SK-N-SH treated with all-trans-retinoic acid at 6 μM for 48 hours (cell line): ENCODE measurements at regions not wholly inside any gene's neighbourhood (a gene's known extent, or its start where the extent isn't known, plus 50 kb on each side); places are given as distances from the start of the nearest gene placed in this dataset.

Source experiments
- ATAC-seq: fragments of 200-7000 bp; cut with Tn5 transposase; 3 replicates; pipeline ENCODE4 v1.9.1; 2020; ENCODE audit warnings: mild to moderate bottlenecking, moderate library complexity
- ARNTL ChIP-seq: fragments of 450-650 bp; formaldehyde crosslinking; IDR thresholded peaks from 2 replicates; pipeline ENCODE4 v1.5.0; 2020; ENCODE audit warnings: low read depth, mild to moderate bottlenecking, moderate library complexity, borderline replicate concordance
- BACH2 ChIP-seq: fragments of 250-450 bp; sonication (Bioruptor Pico); IDR thresholded peaks from 2 replicates; pipeline ENCODE4 v1.9.0; 2021; ENCODE audit warnings: mild to moderate bottlenecking, borderline replicate concordance
- CREB5 ChIP-seq: fragments of 250-450 bp; sonication (Bioruptor Pico); IDR thresholded peaks from 2 replicates; pipeline ENCODE4 v1.5.1; 2020; ENCODE audit warnings: low read depth, mild to moderate bottlenecking, moderate library complexity
- CSDC2 ChIP-seq: fragments of 250-450 bp; sonication (Bioruptor Pico); IDR thresholded peaks from 2 replicates; pipeline ENCODE4 v1.5.0; 2020; ENCODE audit warnings: mild to moderate bottlenecking, moderate library complexity
- CSRNP3 ChIP-seq: fragments of 250-450 bp; sonication (Bioruptor Pico); IDR thresholded peaks from 2 replicates; pipeline ENCODE4 v1.5.1; 2021; ENCODE audit warnings: mild to moderate bottlenecking, moderate library complexity
- ESRRG ChIP-seq: fragments of 250-450 bp; sonication (Bioruptor Pico); IDR thresholded peaks from 2 replicates; pipeline ENCODE4 v1.6.1; 2021; ENCODE audit warnings: mild to moderate bottlenecking
- GLIS3 ChIP-seq: fragments of 250-450 bp; sonication (Bioruptor Pico); IDR thresholded peaks from 2 replicates; pipeline ENCODE4 v1.5.0; 2020; ENCODE audit warnings: mild to moderate bottlenecking, moderate library complexity
- ISL1 ChIP-seq: fragments of 250-450 bp; sonication (Bioruptor Pico); IDR thresholded peaks from 2 replicates; pipeline ENCODE4 v2.1.2; 2022; ENCODE audit warnings: mild to moderate bottlenecking, moderate library complexity
- OSR1 ChIP-seq: fragments of 250-450 bp; sonication (Bioruptor Pico); IDR thresholded peaks from 2 replicates; pipeline ENCODE4 v1.8.0; 2022; ENCODE audit warnings: moderate library complexity, mild to moderate bottlenecking, inconsistent platforms
- PATZ1 ChIP-seq: fragments of 250-450 bp; sonication (Bioruptor Pico); IDR thresholded peaks from 2 replicates; pipeline ENCODE4 v1.8.0; 2020; ENCODE audit warnings: mild to moderate bottlenecking, moderate library complexity, borderline replicate concordance
- POU6F1 ChIP-seq: fragments of 250-450 bp; sonication (Bioruptor Pico); IDR thresholded peaks from 2 replicates; pipeline ENCODE4 v1.8.0; 2021; ENCODE audit warnings: low read depth, mild to moderate bottlenecking, moderate library complexity, borderline replicate concordance
- PPARA ChIP-seq: fragments of 250-450 bp; sonication (Bioruptor Pico); IDR thresholded peaks from 2 replicates; pipeline ENCODE4 v1.5.0; 2020; ENCODE audit warnings: mild to moderate bottlenecking, borderline replicate concordance
- RARB ChIP-seq: fragments of 250-450 bp; sonication (Bioruptor Pico); IDR thresholded peaks from 2 replicates; pipeline ENCODE4 v1.8.0; 2021; ENCODE audit warnings: mild to moderate bottlenecking, moderate library complexity
- SNAI2 ChIP-seq: fragments of 250-450 bp; sonication (Bioruptor Pico); IDR thresholded peaks from 2 replicates; pipeline ENCODE4 v1.5.0; 2020; ENCODE audit warnings: mild to moderate bottlenecking, moderate library complexity
- TCF4 ChIP-seq: fragments of 250-450 bp; sonication (Bioruptor Pico); IDR thresholded peaks from 2 replicates; pipeline ENCODE4 v1.8.0; 2021; ENCODE audit warnings: mild to moderate bottlenecking, moderate library complexity, borderline replicate concordance
- TOX ChIP-seq: fragments of 250-450 bp; sonication (Bioruptor Pico); IDR thresholded peaks from 2 replicates; pipeline ENCODE4 v1.8.0; 2021; ENCODE audit warnings: mild to moderate bottlenecking, moderate library complexity, borderline replicate concordance
- TSHZ2 ChIP-seq: fragments of 250-450 bp; sonication (Bioruptor Pico); IDR thresholded peaks from 2 replicates; pipeline ENCODE4 v1.5.0; 2020; ENCODE audit warnings: mild to moderate bottlenecking, moderate library complexity
- ZC3H10 ChIP-seq: fragments of 250-450 bp; sonication (Bioruptor Pico); IDR thresholded peaks from 2 replicates; pipeline ENCODE4 v1.5.1; 2021; ENCODE audit warnings: mild to moderate bottlenecking, moderate library complexity
- ZFP3 ChIP-seq: fragments of 250-450 bp; sonication (Bioruptor Pico); IDR thresholded peaks from 2 replicates; pipeline ENCODE4 v1.5.0; 2020; ENCODE audit warnings: mild to moderate bottlenecking, moderate library complexity
- ZFP30 ChIP-seq: fragments of 450-650 bp; formaldehyde crosslinking; IDR thresholded peaks from 2 replicates; pipeline ENCODE4 v1.5.0; 2022; ENCODE audit warnings: mild to moderate bottlenecking, moderate library complexity
- ZNF565 ChIP-seq: fragments of 450-650 bp; formaldehyde crosslinking; conservative IDR thresholded peaks from 2 replicates; pipeline ENCODE4 v1.5.0; 2020; ENCODE audit warnings: low read depth, mild to moderate bottlenecking, moderate library complexity
- ZNF70 ChIP-seq: fragments of 450-650 bp; formaldehyde crosslinking; IDR thresholded peaks from 2 replicates; pipeline ENCODE4 v1.5.0; 2020; ENCODE audit warnings: mild to moderate bottlenecking, moderate library complexity

GRCh38 chr12:25740617-25741016, 187.5 kb upstream of the LMNTD1 start:
- TF ChIP-seq ZFP30 (CRISPR knock-in tag): no peak
- TF ChIP-seq BACH2: no peak
- TF ChIP-seq ISL1 (CRISPR knock-in tag): no peak
- no peak for TF ChIP-seq PATZ1
- TF ChIP-seq ESRRG (CRISPR knock-in tag): no peak
- TF ChIP-seq GLIS3 (CRISPR knock-in tag): no peak
- no peak for TF ChIP-seq RARB (CRISPR knock-in tag)
- TF ChIP-seq POU6F1: no peak
- no peak for TF ChIP-seq PPARA (CRISPR knock-in tag)
- no peak for TF ChIP-seq CREB5 (CRISPR knock-in tag)
- no peak for TF ChIP-seq SNAI2
- no peak for TF ChIP-seq ZNF70
- TF ChIP-seq TOX (CRISPR knock-in tag): no peak
- no peak for TF ChIP-seq CSRNP3 (CRISPR knock-in tag)
- no peak for TF ChIP-seq TCF4
- TF ChIP-seq ZNF565 (CRISPR knock-in tag): no peak
- TF ChIP-seq CSDC2 (CRISPR knock-in tag): no peak
- TF ChIP-seq ZC3H10 (CRISPR knock-in tag): no peak
- no peak for TF ChIP-seq TSHZ2 (CRISPR knock-in tag)
- no peak for ATAC-seq

- no peak for ATAC-seq
- TF ChIP-seq ZFP30 (CRISPR knock-in tag): no peak
- no peak for TF ChIP-seq ZNF70
- no peak for TF ChIP-seq ZNF565 (CRISPR knock-in tag)
- TF ChIP-seq POU6F1: no peak
- TF ChIP-seq ZC3H10 (CRISPR knock-in tag): no peak
- TF ChIP-seq GLIS3 (CRISPR knock-in tag): no peak
- TF ChIP-seq CREB5 (CRISPR knock-in tag): no peak
- TF ChIP-seq OSR1 (CRISPR knock-in tag): no peak
- no peak for TF ChIP-seq SNAI2
- no peak for TF ChIP-seq CSDC2 (CRISPR knock-in tag)
- no peak for TF ChIP-seq ARNTL (CRISPR knock-in tag)
- no peak for TF ChIP-seq ESRRG (CRISPR knock-in tag)
- no peak for TF ChIP-seq CSRNP3 (CRISPR knock-in tag)
- TF ChIP-seq TSHZ2 (CRISPR knock-in tag): no peak
- no peak for TF ChIP-seq PPARA (CRISPR knock-in tag)
- no peak for TF ChIP-seq ZFP3
- TF ChIP-seq TOX (CRISPR knock-in tag): no peak
- TF ChIP-seq BACH2: no peak
- TF ChIP-seq TCF4: no peak
These were observed 188.8 kb upstream of the LMNTD1 start for GRCh38 chr12:25741917-25742316.
